ENCODE measurements at regions not wholly inside any gene's neighbourhood (a gene's known extent, or its start where the extent isn't known, plus 50 kb on each side); places are given as distances from the start of the nearest gene placed in this dataset.

- no peak for DNase-seq
Measured at GRCh38 chr22:27128461-27129085, 471.2 kb downstream of the MIAT start.

DNA sequence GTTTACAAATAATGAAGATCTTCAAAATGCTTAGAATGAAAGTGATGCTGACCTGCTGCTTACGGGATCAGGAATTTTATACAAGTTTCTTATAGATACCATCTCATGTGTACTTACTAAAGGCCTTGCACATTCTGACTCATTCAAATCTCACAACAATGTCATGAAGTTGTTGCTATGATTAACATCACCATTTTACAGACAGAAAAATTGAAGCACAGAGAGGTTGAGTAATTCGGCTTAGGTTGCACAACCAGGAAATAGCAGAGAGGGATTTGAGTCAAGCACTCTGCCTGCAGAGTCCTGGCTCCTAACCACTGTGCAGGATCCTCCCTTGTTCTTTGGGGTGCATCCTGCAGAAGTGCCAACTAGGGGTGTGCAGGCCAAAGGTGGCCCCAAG lies 471.9 kb downstream of the MIAT start:
- no peak for DNase-seq

GRCh38 chr22:27130906-27131305 lies 473.5 kb downstream of the MIAT start:
- no peak for DNase-seq

DNA sequence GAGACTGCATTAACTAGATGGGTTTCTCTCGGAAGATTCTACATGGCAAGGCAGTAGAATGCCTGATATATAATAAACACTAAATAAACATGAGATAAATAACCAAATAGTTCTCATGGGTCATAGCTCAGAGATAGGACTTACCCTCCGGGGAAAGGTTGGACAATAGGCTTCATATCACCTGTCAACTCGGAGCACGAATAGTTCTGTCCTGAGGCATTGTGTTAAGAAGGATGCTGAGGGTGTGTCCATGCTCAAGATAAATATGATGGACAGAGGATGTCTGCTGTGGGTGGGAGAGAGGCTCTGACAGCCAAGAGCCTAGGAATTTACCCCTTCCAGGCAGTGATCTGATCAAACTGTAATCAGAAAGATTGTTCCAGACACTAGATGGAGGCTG lies 474.0 kb downstream of the MIAT start:
- no peak for DNase-seq

GRCh38 chr22:27132400-27132799 lies 475.0 kb downstream of the MIAT start:
- no peak for DNase-seq

DNA sequence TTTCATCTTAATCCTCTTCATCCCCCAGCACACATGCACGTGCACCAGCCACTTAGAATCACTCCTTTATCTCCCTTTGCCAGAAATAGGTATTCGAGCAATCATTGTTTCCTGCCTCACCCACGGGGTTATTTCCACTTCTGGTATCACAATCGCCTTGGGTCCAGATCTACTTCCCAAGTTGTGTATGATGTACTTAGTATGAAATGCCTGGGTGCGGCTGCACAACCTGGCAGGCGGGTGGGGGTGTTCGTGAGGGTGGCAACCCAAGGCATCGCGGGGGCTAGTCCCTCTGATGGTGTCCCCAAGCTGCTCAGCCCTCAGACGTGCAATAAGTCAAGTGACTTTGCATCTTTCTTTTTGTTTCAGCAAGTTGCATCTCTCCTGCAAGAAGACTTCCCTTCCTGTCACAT lies 475.6 kb downstream of the MIAT start:
- no peak for DNase-seq

GRCh38 chr22:27133681-27134314 lies 476.4 kb downstream of the MIAT start:
- DNase-seq, result no peak

GRCh38 chr22:27134315-27134701 lies 476.9 kb downstream of the MIAT start:
- no peak for DNase-seq

DNA sequence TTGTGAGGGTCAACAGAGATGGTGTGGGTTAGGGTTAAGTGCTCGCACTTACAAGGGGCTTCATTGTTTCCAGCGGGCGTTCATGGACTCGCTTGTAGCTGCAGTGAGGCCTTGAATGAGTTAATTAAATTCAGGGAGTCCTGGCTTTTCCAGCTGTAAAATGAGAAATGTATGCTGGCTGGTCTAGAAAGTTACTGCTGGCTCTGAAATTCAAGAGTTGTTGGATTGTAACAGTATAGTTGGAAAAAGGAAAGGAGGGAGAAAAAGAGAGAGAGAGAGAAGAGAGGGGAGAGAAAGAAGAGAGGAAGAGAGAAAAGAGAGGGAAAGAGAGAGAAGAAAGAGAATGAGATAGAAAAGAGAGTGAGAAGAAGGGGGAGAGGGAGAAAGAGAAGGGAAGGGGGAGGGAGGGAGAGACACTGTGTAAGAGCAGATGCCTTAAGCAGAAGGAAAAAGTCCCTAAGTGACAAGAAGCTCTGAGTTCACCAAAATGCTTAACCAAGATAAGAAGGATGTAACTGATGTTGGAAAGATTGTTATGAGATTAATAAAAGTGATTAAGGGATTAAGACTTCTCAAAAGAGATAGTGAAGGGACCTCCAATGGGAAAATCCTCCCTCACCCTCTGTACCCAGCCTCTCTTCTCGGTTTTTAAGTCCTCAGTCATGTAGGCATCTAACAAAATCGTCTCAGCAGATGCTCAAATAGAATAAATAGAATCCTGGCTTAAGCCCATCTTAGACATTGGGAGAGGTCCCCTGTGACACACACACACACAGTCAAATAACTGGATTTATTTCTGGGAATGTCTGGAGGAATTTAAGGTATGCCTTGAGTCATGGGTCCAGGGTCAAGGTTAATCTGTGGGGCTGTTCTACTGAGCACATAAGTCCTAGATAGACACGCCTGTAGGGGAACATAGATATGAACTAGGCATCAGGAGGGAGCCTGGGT lies 477.9 kb downstream of the MIAT start:
- no peak for DNase-seq

DNA sequence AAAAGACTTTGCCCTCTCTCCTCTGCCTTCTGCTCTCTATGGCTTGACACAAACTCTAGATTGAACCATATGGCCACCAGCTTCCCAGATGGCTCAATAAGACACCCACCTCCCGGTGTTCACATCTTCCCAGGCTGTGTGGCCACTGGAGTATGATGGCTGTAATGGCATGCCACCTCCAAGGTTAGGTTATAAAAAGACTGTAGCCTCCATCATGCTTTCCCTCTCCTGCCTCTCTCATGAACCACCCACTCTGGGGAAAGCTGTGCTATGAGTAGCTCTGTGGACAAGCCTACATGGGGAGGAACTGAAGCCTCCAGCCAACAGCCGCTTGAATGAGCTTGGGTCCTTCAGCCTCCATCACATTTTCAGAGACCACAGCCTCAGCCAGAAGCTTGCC lies 479.2 kb downstream of the MIAT start:
- no peak for DNase-seq

DNA sequence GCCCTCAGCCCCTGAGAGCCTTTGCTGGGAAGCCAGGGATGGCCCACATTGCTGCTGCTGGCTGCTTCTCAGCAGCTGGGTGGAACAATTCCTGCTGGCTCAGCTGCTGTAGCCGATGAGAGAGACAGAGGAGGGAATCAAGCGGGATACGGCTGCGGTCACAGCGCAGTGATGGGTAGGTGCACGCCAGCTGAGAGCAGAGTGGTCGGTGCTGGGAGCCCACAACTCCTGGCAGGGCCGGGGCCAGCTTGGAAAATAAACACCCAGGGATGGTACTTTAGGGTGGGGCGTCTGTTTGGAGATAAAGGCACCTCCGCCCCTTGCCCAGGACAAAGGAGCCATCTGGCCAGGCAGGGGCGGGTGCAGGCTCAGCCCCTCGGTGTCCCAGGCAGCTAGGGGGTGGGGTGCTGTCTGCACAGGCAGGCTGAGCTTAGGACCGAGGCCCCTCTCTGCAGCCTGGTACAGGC lies 480.5 kb downstream of the MIAT start:
- no peak for DNase-seq

- no peak for DNase-seq
Measured at GRCh38 chr22:27138471-27138870, 481.1 kb downstream of the MIAT start.

DNA sequence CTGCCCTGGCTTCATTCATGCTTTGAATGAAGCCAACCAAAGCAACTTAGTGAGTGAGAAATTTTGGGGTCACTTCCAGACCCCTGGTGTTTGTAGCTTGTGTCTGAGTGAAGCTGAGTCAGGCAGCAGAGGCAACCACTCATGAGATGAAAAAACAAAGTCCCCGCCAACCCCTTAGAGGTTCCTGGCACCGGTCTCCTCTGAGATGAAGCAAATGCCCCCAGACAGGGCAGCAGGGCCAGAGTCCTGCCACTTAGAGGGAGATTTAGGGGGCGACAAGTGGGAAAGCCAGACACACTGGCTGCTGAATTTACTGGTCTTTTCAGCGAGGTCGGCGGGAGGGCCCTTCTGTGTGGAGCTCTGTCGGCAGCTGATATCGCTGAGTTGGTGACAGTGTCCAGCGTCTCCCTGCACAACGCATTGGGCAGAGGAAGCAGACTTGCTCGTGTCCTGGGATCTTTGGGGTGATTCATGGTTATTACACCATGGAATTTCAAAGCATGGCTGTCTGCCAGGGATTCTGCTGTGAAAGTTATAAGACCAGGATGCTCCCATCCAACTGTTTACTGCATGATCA lies 482.6 kb downstream of the MIAT start:
- DNase-seq, result no peak

DNA sequence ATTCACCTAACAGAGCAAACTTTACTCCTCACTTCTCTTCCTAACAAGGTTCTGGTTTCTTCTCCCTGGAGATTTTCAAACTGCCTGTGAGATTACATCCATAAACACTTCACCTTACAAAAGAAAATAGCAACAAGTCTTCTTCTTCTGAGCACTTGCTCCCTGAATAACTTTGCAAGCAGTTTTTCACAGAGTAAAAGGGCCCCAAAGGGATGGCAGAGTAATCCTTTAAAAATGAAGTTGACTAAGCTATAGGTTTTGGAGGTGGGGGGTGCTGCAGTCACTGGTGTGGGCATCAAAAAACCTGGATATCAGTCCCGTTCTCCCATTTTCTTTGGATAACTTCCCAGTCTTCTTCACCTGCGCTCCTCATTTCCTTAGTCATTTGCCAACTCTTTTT lies 484.9 kb downstream of the MIAT start:
- no peak for DNase-seq

- DNase-seq, result no peak
Measured at GRCh38 chr22:27144321-27144720, 486.9 kb downstream of the MIAT start.

GRCh38 chr22:27146866-27147633 lies 489.7 kb downstream of the MIAT start:
- no peak for DNase-seq

DNA sequence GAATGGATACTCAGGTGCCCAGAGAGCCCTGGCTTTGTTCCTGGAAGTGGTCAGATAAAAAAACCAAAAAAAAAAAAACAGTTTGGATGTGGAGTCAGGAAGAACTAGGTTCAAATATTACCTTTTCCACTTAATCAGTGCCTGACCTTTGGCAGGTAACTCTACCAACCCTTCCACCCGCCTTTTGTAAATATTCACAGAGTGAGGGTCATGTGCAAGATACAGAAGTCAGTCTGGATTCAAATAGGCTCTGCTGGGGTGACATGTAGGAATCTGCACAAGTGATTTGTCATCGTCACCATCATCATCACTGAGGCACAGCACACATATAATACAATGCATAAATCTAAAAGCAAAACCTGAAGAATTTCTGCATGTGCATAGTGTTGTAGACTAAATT lies 490.7 kb downstream of the MIAT start:
- DNase-seq, result no peak

- no peak for DNase-seq
Measured at GRCh38 chr22:27148886-27149470, 491.6 kb downstream of the MIAT start.

GRCh38 chr22:27149921-27150543 lies 492.6 kb downstream of the MIAT start:
- no peak for DNase-seq

- no peak for DNase-seq
Measured at GRCh38 chr22:27150544-27150941, 493.2 kb downstream of the MIAT start.

- DNase-seq, result no peak
Measured at GRCh38 chr22:27151407-27151806, 494.0 kb downstream of the MIAT start.

DNA sequence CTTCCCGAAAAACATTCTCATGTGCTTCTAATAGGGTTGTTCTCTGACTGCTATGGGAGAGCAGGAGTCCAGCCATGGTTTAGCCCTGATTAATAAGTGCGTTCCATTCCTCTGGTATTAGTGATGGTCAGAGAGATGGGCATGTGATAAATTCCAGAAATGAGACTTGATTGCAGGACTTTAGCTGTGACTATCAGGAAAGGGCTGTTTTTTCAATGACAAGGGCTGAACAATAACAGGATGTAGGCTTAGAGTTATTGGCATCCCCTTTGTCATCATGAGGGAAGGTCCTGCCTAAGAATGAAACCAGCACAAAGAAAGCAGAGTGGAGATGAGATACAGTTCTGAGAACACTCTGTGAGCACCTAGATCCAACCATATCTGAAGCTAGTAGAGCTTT lies 494.6 kb downstream of the MIAT start:
- DNase-seq, result no peak

Data from stimulated activated naive CD4-positive, alpha-beta T cell treated with Interleukin-2 at 50 U/mL for 16 hours (primary cell).